ENCODE measurements at regions not wholly inside any gene's neighbourhood (a gene's known extent, or its start where the extent isn't known, plus 50 kb on each side); places are given as distances from the start of the nearest gene placed in this dataset.

- CTCF ChIA-PET, result interaction anchor here (0.6 to 1.6 kb wide), 3 partner anchors 13 to 1588 kb away, joined by 3 to 4 read pairs (median 4); no protein-coding TSS in a partner anchor
- 13% methylated on average over 1 of the region's 1 CpG for WGBS (ENCODE audit: missing lambda C conversion rate)
- no peak for DNase-seq (ENCODE audit: low read depth in 1 of 2, low spot score in 1 of 2)
- no peak for TF ChIP-seq SREBF2 (IDR thresholded peaks at IDR 0.05)
- TF ChIP-seq USF2 (IDR thresholded peaks at IDR 0.05), result 0 out of 2 replicates have a peak, but pooled peaks have one; percentile 18
- no peak for ATAC-seq
- POLR2A ChIA-PET, result no interaction called here
- Histone ChIP-seq H3K4me3 (no peak overlapping the region), H3K4me1 (no peaks in the 10 kb centered on the region), H3K9me3 (peaks cover 1% of the 10 kb centered on the region; the same call in 1 of the 3 replicates), H3K4me2 (no peak overlapping the region), H3K27ac (no peak overlapping the region)
- no peak for FAIRE-seq
These were observed 596.5 kb downstream of the MED13L start for GRCh38 chr12:115680967-115681366.

GRCh38 chr12:115672506-115673080, 604.9 kb downstream of the MED13L start:
- H3K4me3 ChIP-seq, result no peak overlapping the region
- ATAC-seq (no peak), DNase-seq (ENCODE audit: low read depth in 1 of 2, low spot score in 1 of 2) (no peak), FAIRE-seq (no peak)
- no peaks in the 10 kb centered on the region for H3K4me1 ChIP-seq
- H3K27ac ChIP-seq, result no peak overlapping the region
- ChIA-PET CTCF (interaction anchor here (0.9 kb wide), 1 partner anchor 15 kb away, joined by 3 read pairs; no protein-coding TSS in a partner anchor), POLR2A (no interaction called here)
- TF ChIP-seq TFCP2L1 (CRISPR knock-in tag; IDR thresholded peaks at IDR 0.05), result no peak
- no peak for TF ChIP-seq PBX3 (IDR thresholded peaks at IDR 0.05)
- no peak for TF ChIP-seq SMC3 (IDR thresholded peaks at IDR 0.05)
- no peak for TF ChIP-seq REST (IDR thresholded peaks at IDR 0.05)
- no peak for TF ChIP-seq NR3C1 (IDR thresholded peaks at IDR 0.05)
- no peak for TF ChIP-seq SREBF2 (IDR thresholded peaks at IDR 0.05)
- H3K9me3 ChIP-seq, result peaks cover 20% of the 10 kb centered on the region; the same call in 2 of the 3 replicates
- 28% methylated on average over 11 of the region's 11 CpGs for WGBS (ENCODE audit: missing lambda C conversion rate)
- H3K4me2 ChIP-seq, result no peak overlapping the region

GRCh38 chr12:115672086-115672485, 605.4 kb downstream of the MED13L start:
- H3K4me1 ChIP-seq, result no peaks in the 10 kb centered on the region
- H3K4me2 ChIP-seq, result no peak overlapping the region
- ChIA-PET CTCF (interaction anchor here (0.9 kb wide), 1 partner anchor 15 kb away, joined by 3 read pairs; no protein-coding TSS in a partner anchor), POLR2A (no interaction called here)
- FAIRE-seq (no peak), DNase-seq (ENCODE audit: low read depth in 1 of 2, low spot score in 1 of 2) (no peak), ATAC-seq (no peak)
- WGBS (ENCODE audit: missing lambda C conversion rate), result 27% methylated on average over 2 of the region's 3 CpGs
- TF ChIP-seq CHD2 (IDR thresholded peaks at IDR 0.05; ENCODE audit: low read length, partially characterized antibody) (no peak), CEBPB (IDR thresholded peaks at IDR 0.05) (no peak), FOSB (CRISPR knock-in tag; IDR thresholded peaks at IDR 0.05) (no peak), SMC3 (IDR thresholded peaks at IDR 0.05) (no peak), FOSL2 (IDR thresholded peaks at IDR 0.05) (no peak), FOSL2 (CRISPR knock-in tag; IDR thresholded peaks at IDR 0.05) (no peak), PBX3 (IDR thresholded peaks at IDR 0.05) (no peak), HOXA7 (CRISPR knock-in tag; IDR thresholded peaks at IDR 0.05) (no peak), SREBF2 (IDR thresholded peaks at IDR 0.05) (no peak), RCOR1 (IDR thresholded peaks at IDR 0.05; ENCODE audit: low read depth, low read length) (no peak), MAFK (IDR thresholded peaks at IDR 0.05; ENCODE audit: partially characterized antibody) (no peak), HEYL (CRISPR knock-in tag; IDR thresholded peaks at IDR 0.05) (no peak), HMGXB4 (CRISPR knock-in tag; IDR thresholded peaks at IDR 0.05; ENCODE audit: borderline replicate concordance) (no peak), ELK1 (IDR thresholded peaks at IDR 0.05; ENCODE audit: low read depth, low read length) (no peak)
- H3K4me3 ChIP-seq, result no peak overlapping the region
- no peak overlapping the region for H3K27ac ChIP-seq
- peaks cover 20% of the 10 kb centered on the region for H3K9me3 ChIP-seq

All from A549 (cell line).